Fibroblast of pulmonary artery (primary cell): ENCODE measurements at regions not wholly inside any gene's neighbourhood (a gene's known extent, or its start where the extent isn't known, plus 50 kb on each side); places are given as distances from the start of the nearest gene placed in this dataset.

Experiments
- DNase-seq: peaks from one replicate; pipeline ENCODE4 v3.0.0-alpha.2; 2010; ENCODE audit warnings: low read depth
- H3K4me3 ChIP-seq: replicated peaks from 2 replicates; pipeline ENCODE4 v1.5.1; 2011; ENCODE audit warnings: low read depth, mild to moderate bottlenecking, control low read depth, low read length, moderate library complexity
- CTCF ChIP-seq: IDR thresholded peaks from 2 replicates; pipeline ENCODE4 v1.5.1; 2011; ENCODE audit warnings: mild to moderate bottlenecking, control low read depth, low read length, inconsistent platforms; ENCODE audit errors: missing control alignments

DNA sequence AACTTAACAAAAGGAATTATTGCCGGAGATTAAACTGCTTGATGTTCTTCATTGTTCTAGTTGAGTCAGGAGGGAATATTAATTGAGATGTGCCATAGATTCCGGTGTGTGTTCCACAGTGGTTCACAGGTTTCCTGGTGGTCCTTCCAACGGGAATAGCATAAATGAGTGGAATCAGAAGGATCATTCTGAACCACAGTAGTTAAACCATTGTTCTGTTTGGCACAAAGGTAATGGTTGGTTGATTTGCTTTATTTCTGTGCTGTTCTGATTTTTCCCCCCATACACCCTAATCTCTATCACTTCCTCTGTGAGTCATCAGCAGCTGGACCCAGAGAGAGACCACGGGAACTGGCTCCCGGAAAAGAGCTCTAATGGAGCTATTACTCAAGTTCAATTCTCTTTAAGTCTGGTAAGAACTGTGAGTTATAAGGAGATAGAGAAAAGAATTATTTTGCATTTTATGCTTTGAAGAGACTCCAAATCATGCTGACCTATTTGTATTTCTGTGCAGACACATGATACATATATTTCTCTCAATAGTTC, 627.2 kb downstream of the ZIC1 start:
- H3K4me3 ChIP-seq, result no peak overlapping the region
- no peak for TF ChIP-seq CTCF
- peak; percentile 84 for DNase-seq

GRCh38 chr3:148042663-148043445, 633.7 kb downstream of the ZIC1 start:
- DNase-seq, result peak; percentile 62
- H3K4me3 ChIP-seq, result no peak overlapping the region
- no peak for TF ChIP-seq CTCF

GRCh38 chr3:148044151-148044550, 635.0 kb downstream of the ZIC1 start:
- TF ChIP-seq CTCF, result no peak
- H3K4me3 ChIP-seq, result no peak overlapping the region
- no peak for DNase-seq

- no peak overlapping the region for H3K4me3 ChIP-seq
- no peak for DNase-seq
- no peak for TF ChIP-seq CTCF
Measured at GRCh38 chr3:148054999-148055398, 642.7 kb upstream of the AGTR1 start.

DNA sequence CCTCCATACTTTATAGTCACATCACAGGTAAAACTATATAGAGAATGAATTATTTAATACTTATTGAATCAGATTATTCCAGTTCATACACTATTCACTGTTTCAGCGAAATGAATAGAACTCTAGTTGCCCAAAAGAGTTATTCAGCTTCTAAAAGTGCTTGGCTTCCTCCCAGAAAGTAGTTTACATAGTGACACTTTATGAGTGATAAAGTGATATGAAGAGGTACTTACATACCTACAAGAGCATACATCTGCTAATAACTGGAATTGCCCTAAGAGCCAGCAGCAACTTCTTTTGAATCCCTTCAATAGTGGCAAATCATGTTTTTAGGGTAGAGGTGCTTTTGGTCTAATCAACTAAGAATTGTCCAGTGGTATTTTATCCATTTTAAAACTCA, 635.1 kb upstream of the AGTR1 start:
- no peak for DNase-seq
- no peak overlapping the region for H3K4me3 ChIP-seq

DNA sequence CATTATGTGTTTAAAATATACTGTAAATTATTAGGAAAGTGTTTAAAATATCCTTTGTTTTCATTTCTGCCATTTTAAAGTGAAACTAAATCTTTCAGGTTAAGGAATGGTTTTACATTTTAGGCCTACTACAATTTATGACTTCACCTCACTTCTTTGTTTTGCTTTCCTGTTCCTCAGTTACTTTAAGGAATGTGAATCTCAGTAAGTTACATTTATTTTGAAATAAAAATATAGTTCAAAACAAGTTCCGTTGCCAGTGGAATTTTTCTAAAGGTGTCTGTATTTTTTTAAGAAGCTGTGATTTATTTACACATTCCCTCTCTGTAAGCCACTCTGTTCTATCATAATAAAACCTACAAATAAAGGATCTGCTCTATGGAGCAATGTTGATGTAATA, 630.9 kb upstream of the AGTR1 start:
- TF ChIP-seq CTCF, result no peak
- DNase-seq, result no peak
- no peak overlapping the region for H3K4me3 ChIP-seq

More for the DNA sequence above, 635.1 kb upstream of the AGTR1 start:
- TF ChIP-seq CTCF, result no peak

- no peak for DNase-seq
- no peak for TF ChIP-seq CTCF
- H3K4me3 ChIP-seq, result no peak overlapping the region
Measured at GRCh38 chr3:148068466-148068865, 629.2 kb upstream of the AGTR1 start.
